ENCODE measurements at regions not wholly inside any gene's neighbourhood (a gene's known extent, or its start where the extent isn't known, plus 50 kb on each side); places are given as distances from the start of the nearest gene placed in this dataset.

- no peak for DNase-seq
These were observed 55.1 kb upstream of the SLC1A1 start for GRCh38 chr9:4435197-4435596.

- no peak for DNase-seq
These were observed 56.9 kb upstream of the SLC1A1 start for GRCh38 chr9:4433379-4433778.

GRCh38 chr9:4430432-4431261 lies 59.6 kb upstream of the SLC1A1 start:
- DNase-seq, result no peak

GRCh38 chr9:4425319-4426045 lies 64.8 kb upstream of the SLC1A1 start:
- DNase-seq, result no peak

GRCh38 chr9:4424891-4425290 lies 65.4 kb upstream of the SLC1A1 start:
- no peak for DNase-seq

- DNase-seq, result no peak
These were observed 66.2 kb upstream of the SLC1A1 start for GRCh38 chr9:4424038-4424437.

- no peak for DNase-seq
These were observed 67.1 kb upstream of the SLC1A1 start for GRCh38 chr9:4423207-4423610.

GRCh38 chr9:4422495-4422894 lies 67.8 kb upstream of the SLC1A1 start:
- DNase-seq, result peak; percentile 51

GRCh38 chr9:4421847-4422246 lies 68.4 kb upstream of the SLC1A1 start:
- peak; percentile 4 for DNase-seq

GRCh38 chr9:4420351-4420750 lies 69.9 kb upstream of the SLC1A1 start:
- no peak for DNase-seq

- DNase-seq, result no peak
These were observed 72.5 kb upstream of the SLC1A1 start for GRCh38 chr9:4417578-4418325.

GRCh38 chr9:4416467-4416866 lies 73.8 kb upstream of the SLC1A1 start:
- no peak for DNase-seq

GRCh38 chr9:4415281-4415680 lies 75.0 kb upstream of the SLC1A1 start:
- DNase-seq, result no peak

- no peak for DNase-seq
These were observed 76.4 kb upstream of the SLC1A1 start for GRCh38 chr9:4413856-4414255.

GRCh38 chr9:4404156-4404555 lies 86.1 kb upstream of the SLC1A1 start:
- no peak for DNase-seq

GRCh38 chr9:4402501-4402900 lies 87.8 kb upstream of the SLC1A1 start:
- DNase-seq, result no peak

GRCh38 chr9:4400731-4401130 lies 89.5 kb upstream of the SLC1A1 start:
- no peak for DNase-seq

- DNase-seq, result no peak
These were observed 92.4 kb upstream of the SLC1A1 start for GRCh38 chr9:4397917-4398316.

- DNase-seq, result no peak
These were observed 94.1 kb upstream of the GLIS3 start for GRCh38 chr9:4393806-4394523.

- no peak for DNase-seq
These were observed 89.9 kb upstream of the GLIS3 start for GRCh38 chr9:4389755-4390154.

- no peak for DNase-seq
These were observed 89.1 kb upstream of the GLIS3 start for GRCh38 chr9:4389003-4389402.

- no peak for DNase-seq
These were observed 87.0 kb upstream of the GLIS3 start for GRCh38 chr9:4386819-4387218.

GRCh38 chr9:4384750-4385149 lies 84.9 kb upstream of the GLIS3 start:
- DNase-seq, result no peak

Measured in hematopoietic multipotent progenitor cell treated with erythropoietin and hydrocortisone succinate and interleukin-3 and kit ligand, for 4 days (in vitro differentiated cells).